Sigmoid colon (tissue), 3 donors: ENCODE measurements at regions not wholly inside any gene's neighbourhood (a gene's known extent, or its start where the extent isn't known, plus 50 kb on each side); places are given as distances from the start of the nearest gene placed in this dataset.

Experiments
- CTCF ChIP-seq, 4 experiments: fragments of 450-650 bp in 3 of 4; fragments of 200-600 bp in 1 of 4; IDR thresholded peaks; one replicate each; pipeline ENCODE4 v1.5.1; 2016 to 2019; ENCODE audit warnings: antibody characterized with exemption in 4 of 4, mild to moderate bottlenecking in 3 of 4, moderate library complexity in 2 of 4
- POLR2A ChIP-seq, 2 donors: fragments of 450-650 bp; IDR thresholded peaks; one replicate each; pipeline ENCODE4 v1.6.1; 2016; ENCODE audit warnings: antibody characterized with exemption in 2 of 2, mild to moderate bottlenecking in 2 of 2, moderate library complexity in 2 of 2

- TF ChIP-seq POLR2A (IDR thresholded peaks at IDR 0.05) (no peak), CTCF (IDR thresholded peaks at IDR 0.05) (no peak)
Observed at GRCh38 chr16:52283018-52283417, 263.9 kb downstream of the TOX3 start.
